ENCODE measurements at regions not wholly inside any gene's neighbourhood (a gene's known extent, or its start where the extent isn't known, plus 50 kb on each side); places are given as distances from the start of the nearest gene placed in this dataset.

DNA sequence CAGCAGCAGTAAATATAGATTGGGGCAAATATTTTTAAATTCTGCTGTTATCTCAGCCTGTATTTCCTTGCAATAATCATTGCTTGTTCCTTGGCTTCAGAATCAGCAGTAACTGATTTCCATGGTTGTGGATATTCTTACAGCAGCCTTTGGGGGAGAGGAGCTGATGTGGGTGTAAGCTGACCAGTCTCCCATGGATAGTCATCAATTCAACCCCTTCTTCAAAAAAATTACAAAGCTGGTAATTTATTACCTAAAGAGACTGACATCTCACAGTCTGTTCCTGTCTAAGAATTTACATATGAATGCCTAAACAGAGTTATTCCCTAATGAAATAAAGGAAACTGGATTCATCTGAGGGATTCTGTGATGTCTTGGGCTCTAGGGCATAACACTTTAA, 103.1 kb upstream of the CABCOCO1 start:
- Histone ChIP-seq H2BK5ac (ENCODE audit: low read depth, low read length, poor library complexity, severe bottlenecking) (no peak overlapping the region), H2AK9ac (replicated peaks; ENCODE audit: low read depth, low read length, poor library complexity) (no peak overlapping the region), H2BK20ac (ENCODE audit: low read depth, low read length) (no peak overlapping the region), H3K4me2 (ENCODE audit: low read depth, low read length) (no peak overlapping the region), H3K9me1 (ENCODE audit: insufficient read depth, low read length) (no peaks in the 10 kb centered on the region), H3K23ac (ENCODE audit: low read depth, low read length) (no peak overlapping the region), H3K27me3 (ENCODE audit: control insufficient read depth, insufficient read depth, low read length) (no peaks in the 10 kb centered on the region), H3K36me3 (ENCODE audit: control insufficient read depth, insufficient read depth, low read length) (no peaks in the 10 kb centered on the region), H3K9me3 (ENCODE audit: control insufficient read depth, insufficient read depth, low read length) (no peaks in the 10 kb centered on the region), H3K4me3 (ENCODE audit: insufficient read depth, low read depth, low read length) (no peak overlapping the region), H3K56ac (ENCODE audit: extremely low read depth, insufficient read depth, low read length) (no peak overlapping the region), H4K8ac (ENCODE audit: low read depth in 2 of 2, low read length in 2 of 2) (no peak overlapping the region), H4K20me1 (ENCODE audit: insufficient read depth, low read length) (no peaks in the 10 kb centered on the region), H2BK15ac (ENCODE audit: low read depth, low read length) (no peak overlapping the region), H3K4me1 (ENCODE audit: control insufficient read depth, insufficient read depth, low read length) (no peaks in the 10 kb centered on the region), H3K4ac (ENCODE audit: low read depth, low read length) (no peak overlapping the region), H2AFZ (replicated peaks; ENCODE audit: low read length, poor library complexity) (no peak overlapping the region), H3K27ac (ENCODE audit: insufficient read depth, low read length) (no peak overlapping the region), H4K5ac (ENCODE audit: low read depth, low read length) (no peak overlapping the region), H3K18ac (ENCODE audit: low read depth, low read length) (no peak overlapping the region), H4K91ac (ENCODE audit: insufficient read depth, low read depth, low read length) (no peak overlapping the region), H3K14ac (replicated peaks; ENCODE audit: low read depth, low read length) (no peak overlapping the region), H2AK5ac (ENCODE audit: low read depth, low read length) (no peak overlapping the region), H3K79me1 (ENCODE audit: low read depth in 1 of 2, low read length in 2 of 2) (no peaks in the 10 kb centered on the region), H3K9ac (ENCODE audit: low read depth, low read length) (no peak overlapping the region), H2BK120ac (ENCODE audit: low read depth, low read length) (no peak overlapping the region)
- BruUV-seq (replicated peaks): no TSS peak
- TF ChIP-seq FOS (IDR thresholded peaks at IDR 0.05; ENCODE audit: low read depth, low read length) (no peak), POLR2A (IDR thresholded peaks at IDR 0.05; ENCODE audit: low read depth, low read length) (no peak), MXI1 (IDR thresholded peaks at IDR 0.05; ENCODE audit: borderline replicate concordance, low read depth, low read length) (no peak), RFX5 (IDR thresholded peaks at IDR 0.05; ENCODE audit: low read depth, low read length) (no peak), MAFK (IDR thresholded peaks at IDR 0.05; ENCODE audit: low read depth, low read length) (no peak), BHLHE40 (IDR thresholded peaks at IDR 0.05; ENCODE audit: low read depth, low read length) (no peak), CHD1 (IDR thresholded peaks at IDR 0.05; ENCODE audit: low read depth, low read length) (no peak), NFE2L2 (IDR thresholded peaks at IDR 0.05; ENCODE audit: low read depth, low read length) (no peak), MAZ (IDR thresholded peaks at IDR 0.05; ENCODE audit: borderline replicate concordance, low read depth, low read length) (no peak), SMC3 (IDR thresholded peaks at IDR 0.05; ENCODE audit: low read depth, low read length) (no peak), RCOR1 (IDR thresholded peaks at IDR 0.05; ENCODE audit: insufficient replicate concordance, low read length) (no peak)
- TF ChIP-seq, protein P1, sequence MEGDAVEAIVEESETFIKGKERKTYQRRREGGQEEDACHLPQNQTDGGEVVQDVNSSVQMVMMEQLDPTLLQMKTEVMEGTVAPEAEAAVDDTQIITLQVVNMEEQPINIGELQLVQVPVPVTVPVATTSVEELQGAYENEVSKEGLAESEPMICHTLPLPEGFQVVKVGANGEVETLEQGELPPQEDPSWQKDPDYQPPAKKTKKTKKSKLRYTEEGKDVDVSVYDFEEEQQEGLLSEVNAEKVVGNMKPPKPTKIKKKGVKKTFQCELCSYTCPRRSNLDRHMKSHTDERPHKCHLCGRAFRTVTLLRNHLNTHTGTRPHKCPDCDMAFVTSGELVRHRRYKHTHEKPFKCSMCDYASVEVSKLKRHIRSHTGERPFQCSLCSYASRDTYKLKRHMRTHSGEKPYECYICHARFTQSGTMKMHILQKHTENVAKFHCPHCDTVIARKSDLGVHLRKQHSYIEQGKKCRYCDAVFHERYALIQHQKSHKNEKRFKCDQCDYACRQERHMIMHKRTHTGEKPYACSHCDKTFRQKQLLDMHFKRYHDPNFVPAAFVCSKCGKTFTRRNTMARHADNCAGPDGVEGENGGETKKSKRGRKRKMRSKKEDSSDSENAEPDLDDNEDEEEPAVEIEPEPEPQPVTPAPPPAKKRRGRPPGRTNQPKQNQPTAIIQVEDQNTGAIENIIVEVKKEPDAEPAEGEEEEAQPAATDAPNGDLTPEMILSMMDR (conservative IDR thresholded peaks at IDR 0.05; ENCODE audit: low read depth, low read length): no peak
- TF ChIP-seq, protein P2, sequence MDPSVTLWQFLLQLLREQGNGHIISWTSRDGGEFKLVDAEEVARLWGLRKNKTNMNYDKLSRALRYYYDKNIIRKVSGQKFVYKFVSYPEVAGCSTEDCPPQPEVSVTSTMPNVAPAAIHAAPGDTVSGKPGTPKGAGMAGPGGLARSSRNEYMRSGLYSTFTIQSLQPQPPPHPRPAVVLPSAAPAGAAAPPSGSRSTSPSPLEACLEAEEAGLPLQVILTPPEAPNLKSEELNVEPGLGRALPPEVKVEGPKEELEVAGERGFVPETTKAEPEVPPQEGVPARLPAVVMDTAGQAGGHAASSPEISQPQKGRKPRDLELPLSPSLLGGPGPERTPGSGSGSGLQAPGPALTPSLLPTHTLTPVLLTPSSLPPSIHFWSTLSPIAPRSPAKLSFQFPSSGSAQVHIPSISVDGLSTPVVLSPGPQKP (IDR thresholded peaks at IDR 0.05; ENCODE audit: borderline replicate concordance, low read depth, low read length): no peak
- in situ Hi-C loops (cut with MboI; ENCODE audit: low sequenced_read_pairs) (no loop called here), dilution Hi-C loops (cut with HindIII; ENCODE audit: low sequenced_read_pairs, unreplicated experiment) (no loop called here), intact Hi-C loops (cut with micrococcal nuclease) (no loop called here)
- no peak for ATAC-seq (ENCODE audit: low read depth)
- DNase-seq: no peak
- POLR2A ChIA-PET (ENCODE audit: unreplicated experiment): no interaction called here
- CTCF ChIA-PET: interaction anchor here (1.0 kb wide), 1 partner anchor 64 kb away, joined by 3 read pairs; no protein-coding TSS in a partner anchor
